ENCODE measurements at regions not wholly inside any gene's neighbourhood (a gene's known extent, or its start where the extent isn't known, plus 50 kb on each side); places are given as distances from the start of the nearest gene placed in this dataset.

DNA sequence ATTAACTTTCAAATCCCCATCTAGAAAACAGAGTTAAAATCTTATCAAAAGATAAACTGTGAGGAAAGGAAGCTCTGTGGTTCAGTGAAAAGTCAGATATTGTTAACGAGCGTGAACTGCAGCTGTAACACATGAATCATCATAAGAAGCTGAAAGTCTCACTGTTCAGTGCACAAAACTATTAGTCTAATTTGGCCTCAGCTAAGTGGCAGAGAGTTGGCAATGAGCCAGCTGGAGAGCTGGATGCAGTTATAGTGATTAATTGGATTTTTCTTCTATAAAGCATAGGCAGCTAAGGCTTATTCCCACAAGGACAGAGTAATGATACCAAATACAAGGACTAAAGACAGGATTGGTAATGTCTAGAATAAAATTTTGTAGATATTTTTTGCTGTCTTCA, 101.1 kb upstream of the ABCB5 start:
- TF ChIP-seq, protein P1, sequence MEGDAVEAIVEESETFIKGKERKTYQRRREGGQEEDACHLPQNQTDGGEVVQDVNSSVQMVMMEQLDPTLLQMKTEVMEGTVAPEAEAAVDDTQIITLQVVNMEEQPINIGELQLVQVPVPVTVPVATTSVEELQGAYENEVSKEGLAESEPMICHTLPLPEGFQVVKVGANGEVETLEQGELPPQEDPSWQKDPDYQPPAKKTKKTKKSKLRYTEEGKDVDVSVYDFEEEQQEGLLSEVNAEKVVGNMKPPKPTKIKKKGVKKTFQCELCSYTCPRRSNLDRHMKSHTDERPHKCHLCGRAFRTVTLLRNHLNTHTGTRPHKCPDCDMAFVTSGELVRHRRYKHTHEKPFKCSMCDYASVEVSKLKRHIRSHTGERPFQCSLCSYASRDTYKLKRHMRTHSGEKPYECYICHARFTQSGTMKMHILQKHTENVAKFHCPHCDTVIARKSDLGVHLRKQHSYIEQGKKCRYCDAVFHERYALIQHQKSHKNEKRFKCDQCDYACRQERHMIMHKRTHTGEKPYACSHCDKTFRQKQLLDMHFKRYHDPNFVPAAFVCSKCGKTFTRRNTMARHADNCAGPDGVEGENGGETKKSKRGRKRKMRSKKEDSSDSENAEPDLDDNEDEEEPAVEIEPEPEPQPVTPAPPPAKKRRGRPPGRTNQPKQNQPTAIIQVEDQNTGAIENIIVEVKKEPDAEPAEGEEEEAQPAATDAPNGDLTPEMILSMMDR (conservative IDR thresholded peaks at IDR 0.05 in 1 of 2, IDR thresholded peaks at IDR 0.05 in 1 of 2; ENCODE audit: extremely low read depth in 1 of 2, insufficient read depth in 1 of 2, low read depth in 1 of 2, low read length in 2 of 2), result no peak
- no peak for TF ChIP-seq EZH2 (IDR thresholded peaks at IDR 0.05; ENCODE audit: borderline replicate concordance, low read length)

All from mammary epithelial cell (primary cell).